ENCODE measurements at regions not wholly inside any gene's neighbourhood (a gene's known extent, or its start where the extent isn't known, plus 50 kb on each side); places are given as distances from the start of the nearest gene placed in this dataset.

- TF ChIP-seq CTCF (IDR thresholded peaks at IDR 0.05; ENCODE audit: poor library complexity, severe bottlenecking) (no peak), EP300 (conservative IDR thresholded peaks at IDR 0.05; ENCODE audit: poor library complexity, severe bottlenecking) (no peak), TAF1 (IDR thresholded peaks at IDR 0.05; ENCODE audit: low read depth) (no peak), SMC3 (conservative IDR thresholded peaks at IDR 0.05; ENCODE audit: poor library complexity) (no peak), REST (IDR thresholded peaks at IDR 0.05; ENCODE audit: borderline replicate concordance) (no peak)
Measured at GRCh38 chr3:87120236-87120635, 106.9 kb upstream of the CHMP2B start.

Measured in neural cell (in vitro differentiated cells).